IMR-90 (cell line): ENCODE measurements at regions not wholly inside any gene's neighbourhood (a gene's known extent, or its start where the extent isn't known, plus 50 kb on each side); places are given as distances from the start of the nearest gene placed in this dataset.

Experiments used
- ATAC-seq: fragments of 200-7000 bp; cut with Tn5 transposase; 2 replicates; pipeline ENCODE4 v1.9.1; 2020; ENCODE audit warnings: low read depth, mild to moderate bottlenecking, moderate library complexity
- BruUV-seq: library from RNA; stranded (reverse); fragments of 400-500 nt; replicated peaks from 2 replicates; lab custom pipeline; 2021; lab: Mats Ljungman, UMichigan
- CTCF ChIA-PET: fragments of 300-600 bp; formaldehyde crosslinking; extraction: SDS; loops from one replicate; lab custom pipeline; 2021; ENCODE audit warnings: antibody characterized with exemption; lab: Yijun Ruan, JAX
- POLR2A ChIA-PET: fragments of 300-600 bp; sonication (Branson Sonifier 250); formaldehyde crosslinking; loops from one replicate; lab custom pipeline; 2022; ENCODE audit warnings: antibody characterized with exemption; ENCODE audit not compliant: unreplicated experiment; lab: Charles Lee
- DNase-seq: peaks from one replicate; pipeline ENCODE4 v3.0.0; 2013
- H2AFZ ChIP-seq: replicated peaks from 2 replicates; pipeline ENCODE3; 2013; ENCODE audit warnings: low read length, mild to moderate bottlenecking; ENCODE audit not compliant: poor library complexity
- H2AK5ac ChIP-seq: 2 replicates; pipeline ENCODE4 v1.6.1; 2013; ENCODE audit warnings: low read depth, low read length, inconsistent platforms
- H2AK9ac ChIP-seq: replicated peaks from 2 replicates; pipeline ENCODE3; 2013; ENCODE audit warnings: mild to moderate bottlenecking, low read depth, low read length, moderate library complexity; ENCODE audit not compliant: poor library complexity
- H2BK120ac ChIP-seq: 2 replicates; pipeline ENCODE4 v1.6.1; 2013; ENCODE audit warnings: low read depth, low read length, inconsistent platforms
- H2BK15ac ChIP-seq: 3 replicates; pipeline ENCODE4 v1.6.1; 2013; ENCODE audit warnings: low read depth, low read length, inconsistent platforms
- H2BK20ac ChIP-seq: 2 replicates; pipeline ENCODE4 v1.6.1; 2013; ENCODE audit warnings: low read depth, mild to moderate bottlenecking, inconsistent platforms, low read length, moderate library complexity
- H2BK5ac ChIP-seq: 2 replicates; pipeline ENCODE4 v1.6.1; 2013; ENCODE audit warnings: mild to moderate bottlenecking, low read depth, low read length, inconsistent platforms; ENCODE audit not compliant: poor library complexity, severe bottlenecking
- H3K14ac ChIP-seq: replicated peaks from 2 replicates; pipeline ENCODE4 v1.6.1; 2013; ENCODE audit warnings: low read depth, low read length, inconsistent platforms
- H3K18ac ChIP-seq: 2 replicates; pipeline ENCODE4 v1.6.1; 2013; ENCODE audit warnings: low read depth, low read length, control low read depth
- H3K23ac ChIP-seq: 2 replicates; pipeline ENCODE4 v1.6.1; 2013; ENCODE audit warnings: low read depth, low read length, inconsistent platforms
- H3K27ac ChIP-seq: 2 replicates; pipeline ENCODE4 v1.5.1; 2013; ENCODE audit warnings: mild to moderate bottlenecking, control low read depth, low read length; ENCODE audit not compliant: insufficient read depth
- H3K27me3 ChIP-seq: 2 replicates; pipeline ENCODE4 v1.6.1; 2013; ENCODE audit warnings: low read length; ENCODE audit not compliant: control insufficient read depth, insufficient read depth
- H3K36me3 ChIP-seq: 2 replicates; pipeline ENCODE4 v1.6.1; 2013; ENCODE audit warnings: low read length, mixed read lengths; ENCODE audit not compliant: control insufficient read depth, insufficient read depth
- H3K4ac ChIP-seq: 2 replicates; pipeline ENCODE4 v1.6.1; 2013; ENCODE audit warnings: low read depth, low read length, inconsistent platforms
- H3K4me1 ChIP-seq: 2 replicates; pipeline ENCODE4 v1.6.1; 2013; ENCODE audit warnings: low read length, mixed read lengths; ENCODE audit not compliant: control insufficient read depth, insufficient read depth
- H3K4me2 ChIP-seq: 2 replicates; pipeline ENCODE4 v1.6.1; 2013; ENCODE audit warnings: low read depth, mild to moderate bottlenecking, control low read depth, low read length, moderate library complexity
- H3K4me3 ChIP-seq: 2 replicates; pipeline ENCODE4 v1.5.1; 2013; ENCODE audit warnings: low read depth, mild to moderate bottlenecking, control low read depth, low read length, moderate library complexity; ENCODE audit not compliant: insufficient read depth
- H3K56ac ChIP-seq: 2 replicates; pipeline ENCODE4 v1.6.1; 2013; ENCODE audit warnings: low read length, inconsistent platforms; ENCODE audit not compliant: insufficient read depth; ENCODE audit errors: extremely low read depth
- H3K79me1 ChIP-seq, 2 experiments: 2 replicates each; pipeline ENCODE4 v1.6.1; 2013; ENCODE audit warnings: low read length in 2 of 2, inconsistent platforms in 1 of 2, low read depth in 1 of 2
- H3K9ac ChIP-seq: 2 replicates; pipeline ENCODE4 v1.6.1; 2013; ENCODE audit warnings: low read depth, low read length, control low read depth
- H3K9me1 ChIP-seq: 2 replicates; pipeline ENCODE4 v1.6.1; 2013; ENCODE audit warnings: low read length, inconsistent platforms; ENCODE audit not compliant: insufficient read depth
- H3K9me3 ChIP-seq: 2 replicates; pipeline ENCODE4 v1.6.1; 2013; ENCODE audit warnings: low read length; ENCODE audit not compliant: control insufficient read depth, insufficient read depth
- H4K20me1 ChIP-seq: 2 replicates; pipeline ENCODE4 v1.6.1; 2013; ENCODE audit warnings: low read length, inconsistent platforms; ENCODE audit not compliant: insufficient read depth
- H4K5ac ChIP-seq: 2 replicates; pipeline ENCODE4 v1.6.1; 2013; ENCODE audit warnings: mild to moderate bottlenecking, low read depth, low read length, control low read depth
- H4K8ac ChIP-seq, 2 experiments: 2 replicates each; pipeline ENCODE4 v1.6.1; 2013; ENCODE audit warnings: low read depth in 2 of 2, low read length in 2 of 2, control low read depth in 1 of 2, inconsistent platforms in 1 of 2
- H4K91ac ChIP-seq: 2 replicates; pipeline ENCODE4 v1.6.1; 2013; ENCODE audit warnings: low read depth, low read length, inconsistent platforms; ENCODE audit not compliant: insufficient read depth
- RAD21 ChIP-seq: IDR thresholded peaks from 2 replicates; pipeline ENCODE4 v1.6.1; 2012; ENCODE audit warnings: low read length, improper control_type of control experiment
- WGBS, 2 experiments: methylation state at CpG; one replicate each; pipeline versions ENCODE4 v1.1.5 to v1.1.7; 2013; ENCODE audit warnings: missing lambda C conversion rate in 2 of 2; ENCODE audit not compliant: insufficient read length in 1 of 2; ENCODE audit errors: extremely low coverage in 2 of 2; 5-methylcytosine and 5-hydroxymethylcytosine counted together
- dilution Hi-C: fragments of 300-500 bp; cut with HindIII; formaldehyde crosslinking; loops from one replicate; pipeline ENCODE4 v1.14.3; 2018; ENCODE audit warnings: low sequenced_read_pairs; ENCODE audit not compliant: unreplicated experiment
- in situ Hi-C: fragments of 300-500 bp; cut with MboI; formaldehyde crosslinking; loops from 3 replicates; pipeline ENCODE4 v1.14.3; 2019; ENCODE audit warnings: low sequenced_read_pairs, inconsistent platforms, mixed read lengths
- intact Hi-C: fragments of 100-400 bp; cut with micrococcal nuclease; formaldehyde crosslinking; loops from 2 replicates; pipeline ENCODE4 v1.10.0; 2022
- TF ChIP-seq, protein P1 (sequence below): conservative IDR thresholded peaks from 2 replicates; pipeline ENCODE4 v1.5.1; 2012; ENCODE audit warnings: mild to moderate bottlenecking, low read depth, low read length, improper control_type of control experiment

DNA sequence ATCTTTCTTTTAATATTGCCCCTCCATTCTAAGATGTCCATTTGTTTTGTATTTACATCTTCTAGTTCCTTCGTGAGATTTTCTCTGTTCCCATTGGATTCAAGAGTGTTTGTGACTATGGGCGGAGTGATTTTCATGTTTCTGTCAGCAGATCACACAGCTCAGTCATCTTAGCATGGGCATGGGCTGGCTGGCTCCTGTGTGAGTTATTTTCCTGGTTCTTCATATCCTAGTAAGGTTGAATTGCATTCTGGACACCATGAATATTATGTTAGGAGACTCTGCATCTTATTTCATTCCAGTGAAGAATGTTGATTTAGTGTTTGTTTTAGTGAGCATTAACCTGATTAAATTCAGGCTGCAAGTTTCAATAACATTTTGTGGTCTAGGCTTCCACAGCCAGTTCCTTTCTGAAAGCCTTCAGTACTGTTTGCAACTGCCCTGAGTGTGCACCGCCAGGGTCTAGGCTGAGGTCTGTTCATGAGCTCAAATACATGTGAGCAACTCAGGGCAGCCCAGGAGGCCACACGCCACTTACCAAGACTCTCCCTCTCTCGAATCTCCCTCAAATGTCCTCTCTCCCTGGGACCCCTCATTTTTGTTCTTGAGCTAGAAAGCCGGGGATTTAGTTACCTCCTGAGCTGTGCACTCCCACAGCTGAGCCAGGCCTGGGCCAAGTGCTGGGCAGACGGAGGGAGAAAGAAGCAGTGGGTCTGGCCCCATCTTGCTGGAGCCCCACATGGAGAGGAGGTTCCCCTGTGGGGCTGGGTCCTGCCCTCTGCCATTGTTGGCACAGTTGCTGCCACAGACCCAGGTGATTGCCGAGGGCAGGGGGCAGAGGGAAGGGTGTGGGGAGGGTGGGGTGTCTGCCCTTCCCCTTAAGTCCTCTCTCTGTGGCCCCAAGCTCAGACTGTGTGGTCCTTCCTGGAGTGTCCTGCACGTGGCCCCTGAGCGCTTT, 145.9 kb downstream of the RTP5 start:
- CTCF ChIA-PET, result no interaction called here

More for the DNA sequence above, 145.9 kb downstream of the RTP5 start:
- DNase-seq (no peak), ATAC-seq (no peak)
- no peak overlapping the region for H2AK9ac ChIP-seq
- peaks cover 43% of the 10 kb centered on the region for H3K27me3 ChIP-seq
- H2BK15ac ChIP-seq, result no peak overlapping the region
- H3K36me3 ChIP-seq, result no peaks in the 10 kb centered on the region
- no peak overlapping the region for H3K4me3 ChIP-seq
- WGBS, 2 experiments, result 80% methylated on average over 1 of the region's 10 CpGs; no CpG with 5 or more reads in 1 of the 2 experiments
- no peak overlapping the region for H4K8ac ChIP-seq
- no peak overlapping the region for H3K9ac ChIP-seq
- dilution Hi-C loops, result no loop called here
- H2AFZ ChIP-seq, result no peak overlapping the region
- H4K20me1 ChIP-seq, result no peaks in the 10 kb centered on the region
- H2BK120ac ChIP-seq, result no peak overlapping the region
- TF ChIP-seq, protein P1, sequence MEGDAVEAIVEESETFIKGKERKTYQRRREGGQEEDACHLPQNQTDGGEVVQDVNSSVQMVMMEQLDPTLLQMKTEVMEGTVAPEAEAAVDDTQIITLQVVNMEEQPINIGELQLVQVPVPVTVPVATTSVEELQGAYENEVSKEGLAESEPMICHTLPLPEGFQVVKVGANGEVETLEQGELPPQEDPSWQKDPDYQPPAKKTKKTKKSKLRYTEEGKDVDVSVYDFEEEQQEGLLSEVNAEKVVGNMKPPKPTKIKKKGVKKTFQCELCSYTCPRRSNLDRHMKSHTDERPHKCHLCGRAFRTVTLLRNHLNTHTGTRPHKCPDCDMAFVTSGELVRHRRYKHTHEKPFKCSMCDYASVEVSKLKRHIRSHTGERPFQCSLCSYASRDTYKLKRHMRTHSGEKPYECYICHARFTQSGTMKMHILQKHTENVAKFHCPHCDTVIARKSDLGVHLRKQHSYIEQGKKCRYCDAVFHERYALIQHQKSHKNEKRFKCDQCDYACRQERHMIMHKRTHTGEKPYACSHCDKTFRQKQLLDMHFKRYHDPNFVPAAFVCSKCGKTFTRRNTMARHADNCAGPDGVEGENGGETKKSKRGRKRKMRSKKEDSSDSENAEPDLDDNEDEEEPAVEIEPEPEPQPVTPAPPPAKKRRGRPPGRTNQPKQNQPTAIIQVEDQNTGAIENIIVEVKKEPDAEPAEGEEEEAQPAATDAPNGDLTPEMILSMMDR, result no peak
- no peak for TF ChIP-seq RAD21
- H2AK5ac ChIP-seq, result no peak overlapping the region
- POLR2A ChIA-PET, result no interaction called here
- no peaks in the 10 kb centered on the region for H3K4me1 ChIP-seq
- in situ Hi-C loops, result no loop called here
- no peak overlapping the region for H3K18ac ChIP-seq
- peaks cover 2% of the 10 kb centered on the region; the same call in 1 of the 2 replicates for H3K9me3 ChIP-seq
- no peak overlapping the region for H2BK5ac ChIP-seq
- H4K5ac ChIP-seq, result no peak overlapping the region
- intact Hi-C loops, result loop anchor here (1.0 kb wide), 1 partner anchor 65 kb away; no protein-coding TSS in a partner anchor
- H2BK20ac ChIP-seq, result no peak overlapping the region
- H3K4me2 ChIP-seq, result no peak overlapping the region
- H3K79me1 ChIP-seq, result no peaks in the 10 kb centered on the region
- no peak overlapping the region for H3K14ac ChIP-seq
- H3K4ac ChIP-seq, result no peak overlapping the region
- H3K56ac ChIP-seq, result no peak overlapping the region
- no peak overlapping the region for H3K27ac ChIP-seq
- BruUV-seq, result no TSS peak
- no peaks in the 10 kb centered on the region; the same call in 1 of the 2 replicates for H3K9me1 ChIP-seq
- H3K23ac ChIP-seq, result no peak overlapping the region
- H4K91ac ChIP-seq, result no peak overlapping the region
